ENCODE measurements at regions not wholly inside any gene's neighbourhood (a gene's known extent, or its start where the extent isn't known, plus 50 kb on each side); places are given as distances from the start of the nearest gene placed in this dataset.
A peak's percentile ranks its signal among the peaks of the same experiment; 100 is the strongest.

- DNase-seq, result no peak
- intact Hi-C loops (cut with DNase I), result no loop called here
These were observed 566.1 kb upstream of the BOD1L1 start for GRCh38 chr4:14193601-14194000.

- intact Hi-C loops (cut with DNase I), result no loop called here
- DNase-seq, result peak in 1 of 10 donors; percentile 21
These were observed 568.6 kb upstream of the BOD1L1 start for GRCh38 chr4:14196131-14196530.

- intact Hi-C loops (cut with DNase I), result no loop called here
- no peak for DNase-seq
These were observed 587.7 kb upstream of the BOD1L1 start for GRCh38 chr4:14215116-14215770.

- intact Hi-C loops (cut with DNase I), result no loop called here
- no peak for DNase-seq
These were observed 589.9 kb upstream of the BOD1L1 start for GRCh38 chr4:14217401-14217800.

- DNase-seq, result peak; percentile 40 to 91 (median 60)
These were observed 591.1 kb upstream of the BOD1L1 start for GRCh38 chr4:14218641-14219040.

GRCh38 chr4:14221176-14221575 lies 593.7 kb upstream of the BOD1L1 start:
- intact Hi-C loops (cut with DNase I), result no loop called here
- no peak for DNase-seq

More at GRCh38 chr4:14218641-14219040, 591.1 kb upstream of the BOD1L1 start:
- intact Hi-C loops (cut with DNase I), result no loop called here

GRCh38 chr4:14222377-14223029 lies 595.0 kb upstream of the BOD1L1 start:
- intact Hi-C loops (cut with DNase I), result no loop called here
- DNase-seq, result no peak

GRCh38 chr4:14223461-14223860 lies 595.9 kb upstream of the BOD1L1 start:
- no peak for DNase-seq
- intact Hi-C loops (cut with DNase I), result no loop called here

GRCh38 chr4:14225688-14226207 lies 598.2 kb upstream of the BOD1L1 start:
- no peak for DNase-seq
- intact Hi-C loops (cut with DNase I), result no loop called here

GRCh38 chr4:14233126-14233525 lies 605.6 kb upstream of the BOD1L1 start:
- intact Hi-C loops (cut with DNase I), result no loop called here
- peak in 2 of 10 donors; percentile 15 to 21 for DNase-seq

GRCh38 chr4:14234307-14234706 lies 606.8 kb upstream of the BOD1L1 start:
- intact Hi-C loops (cut with DNase I), result no loop called here
- no peak for DNase-seq

- intact Hi-C loops (cut with DNase I), result no loop called here
- DNase-seq, result no peak
These were observed 608.8 kb upstream of the BOD1L1 start for GRCh38 chr4:14236359-14236758.

- intact Hi-C loops (cut with DNase I), result no loop called here
These were observed 610.4 kb upstream of the BOD1L1 start for GRCh38 chr4:14237911-14238310.

GRCh38 chr4:14241574-14241973 lies 614.0 kb upstream of the BOD1L1 start:
- DNase-seq, result no peak
- intact Hi-C loops (cut with DNase I), result no loop called here

More at GRCh38 chr4:14237911-14238310, 610.4 kb upstream of the BOD1L1 start:
- DNase-seq, result no peak

GRCh38 chr4:14247767-14248166 lies 620.2 kb upstream of the BOD1L1 start:
- intact Hi-C loops (cut with DNase I), result no loop called here
- peak; percentile 27 to 96 (median 68) for DNase-seq

- intact Hi-C loops (cut with DNase I), result no loop called here
- DNase-seq, result no peak
These were observed 621.7 kb upstream of the BOD1L1 start for GRCh38 chr4:14249226-14249625.

GRCh38 chr4:14254252-14254651 lies 626.7 kb upstream of the BOD1L1 start:
- DNase-seq, result peak in 5 of 10 donors; percentile 5 to 67 (median 29)
- intact Hi-C loops (cut with DNase I), result no loop called here

- no peak for DNase-seq
- intact Hi-C loops (cut with DNase I), result no loop called here
These were observed 627.4 kb upstream of the BOD1L1 start for GRCh38 chr4:14254926-14255325.

- intact Hi-C loops (cut with DNase I), result no loop called here
- DNase-seq, result no peak
These were observed 630.4 kb upstream of the BOD1L1 start for GRCh38 chr4:14257903-14258302.

GRCh38 chr4:14259936-14260335 lies 632.4 kb upstream of the BOD1L1 start:
- no peak for DNase-seq
- intact Hi-C loops (cut with DNase I), result no loop called here

GRCh38 chr4:14260591-14260990 lies 633.1 kb upstream of the BOD1L1 start:
- intact Hi-C loops (cut with DNase I), result no loop called here
- no peak for DNase-seq

- intact Hi-C loops (cut with DNase I), result no loop called here
- no peak for DNase-seq
These were observed 634.7 kb upstream of the BOD1L1 start for GRCh38 chr4:14262221-14262620.
